ENCODE measurements at regions not wholly inside any gene's neighbourhood (a gene's known extent, or its start where the extent isn't known, plus 50 kb on each side); places are given as distances from the start of the nearest gene placed in this dataset.

DNA sequence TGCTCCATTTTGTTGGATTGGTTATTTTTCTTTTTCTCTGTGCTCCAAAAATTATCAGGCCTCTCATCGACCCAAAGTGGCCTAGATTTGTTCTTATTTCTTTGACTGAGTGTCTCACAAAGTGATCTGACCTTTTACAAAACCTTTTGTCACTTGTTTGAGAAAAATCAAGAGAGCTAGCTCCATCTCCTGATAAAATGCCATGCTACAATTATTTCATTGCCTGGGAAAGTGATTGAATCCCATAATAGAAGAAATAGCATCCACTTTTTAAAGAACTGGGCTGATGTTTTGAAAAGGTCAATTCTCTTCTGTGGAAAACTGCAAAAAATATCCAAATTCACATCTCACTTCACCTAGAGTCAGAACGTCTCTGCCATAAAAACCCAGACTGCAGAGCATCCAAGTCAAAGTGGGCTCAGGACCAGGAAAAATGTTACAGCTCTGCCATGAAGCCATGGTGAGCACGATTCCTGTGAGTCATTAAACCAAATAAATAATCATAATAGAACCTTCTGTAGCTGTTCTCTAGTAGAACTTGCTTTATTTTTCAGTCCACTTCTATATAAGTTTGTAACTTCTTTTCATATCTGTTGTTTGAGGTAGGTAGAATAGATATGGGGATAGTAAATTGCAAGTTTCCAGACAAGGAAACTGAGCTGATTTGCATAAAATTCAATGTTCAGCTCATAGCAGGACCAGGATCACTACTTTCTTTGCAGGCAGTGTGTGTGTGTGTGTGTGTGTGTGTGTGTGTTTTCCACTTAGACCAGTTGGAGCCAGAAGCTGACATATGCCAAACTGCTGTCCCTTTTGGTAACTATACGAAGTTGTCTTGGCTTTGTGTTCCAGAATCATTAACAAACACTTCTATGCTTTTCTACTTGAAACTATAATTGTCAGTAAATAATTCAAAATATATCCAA is 632.5 kb upstream of the ANKRD30A start:
- TF ChIP-seq CTCF (IDR thresholded peaks at IDR 0.05) (no peak), POLR2A (IDR thresholded peaks at IDR 0.05) (no peak), EP300 (IDR thresholded peaks at IDR 0.05) (no peak)
